Upper lobe of left lung (tissue), 6 donors: ENCODE measurements at regions not wholly inside any gene's neighbourhood (a gene's known extent, or its start where the extent isn't known, plus 50 kb on each side); places are given as distances from the start of the nearest gene placed in this dataset.

Experiments
- ATAC-seq, 2 donors: fragments of 200-7000 bp; cut with Tn5 transposase; one replicate each; pipeline ENCODE4 v1.9.1; 2022; ENCODE audit warnings: mild to moderate bottlenecking in 2 of 2, moderate library complexity in 2 of 2; ENCODE audit not compliant: low FRiP score in 2 of 2
- DNase-seq, 2 donors: peaks; one replicate each; pipeline ENCODE4 v3.0.0-alpha.2; 2019 to 2020
- H3K27ac ChIP-seq, 4 donors: fragments of 200-600 bp; sonication (generic); one replicate each; pipeline ENCODE4 v1.5.1; 2016 to 2019
- H3K27me3 ChIP-seq, 4 donors: fragments of 200-600 bp; sonication (generic); one replicate each; pipeline ENCODE4 v1.5.1; 2017 to 2019
- H3K36me3 ChIP-seq, 4 donors: fragments of 200-600 bp; sonication (generic); one replicate each; pipeline ENCODE4 v1.5.1; 2016 to 2019
- H3K4me1 ChIP-seq, 4 donors: fragments of 200-600 bp; sonication (generic); one replicate each; pipeline ENCODE4 v1.5.1; 2018 to 2019
- H3K4me3 ChIP-seq, 4 donors: fragments of 200-600 bp; sonication (generic); one replicate each; pipeline ENCODE4 v1.5.1; 2017 to 2019; ENCODE audit warnings: mild to moderate bottlenecking in 2 of 4, moderate library complexity in 1 of 4
- H3K9me3 ChIP-seq, 4 donors: fragments of 200-600 bp; sonication (generic); one replicate each; pipeline ENCODE4 v1.5.1; 2018 to 2019
- CTCF ChIP-seq, 6 experiments: fragments of 450-650 bp in 4 of 6; fragments of 200-600 bp in 2 of 6; sonication (generic) in 2 of 6; IDR thresholded peaks; one replicate each; pipeline ENCODE4 v1.5.1; 2016 to 2019; ENCODE audit warnings: antibody characterized with exemption in 6 of 6
- EP300 ChIP-seq, 4 donors: sonication (generic); formaldehyde crosslinking; IDR thresholded peaks; one replicate each; pipeline ENCODE4 v1.5.1; 2017; ENCODE audit warnings: antibody characterized with exemption in 4 of 4, control low read depth in 2 of 4
- POLR2A ChIP-seq, 4 donors: fragments of 450-650 bp; IDR thresholded peaks; one replicate each; pipeline ENCODE4 v1.5.1; 2016 to 2017; ENCODE audit warnings: antibody characterized with exemption in 4 of 4, mild to moderate bottlenecking in 2 of 4
- POLR2AphosphoS5 ChIP-seq, 2 donors: sonication (generic); formaldehyde crosslinking; IDR thresholded peaks; one replicate each; pipeline ENCODE4 v1.5.1; 2017; ENCODE audit warnings: antibody characterized with exemption in 2 of 2
- WGBS, 2 donors: methylation state at CpG; one replicate each; pipeline ENCODE4 v1.1.5; 2017 to 2018; 5-methylcytosine and 5-hydroxymethylcytosine counted together
- donor health status: DM: no; HTN: no; CAD: no; lungs with moderate emphysema.
- donor health status: DM: no; HTN: yes; CAD: no; lungs with severe emphysema.

- ATAC-seq: no peak
- no peak overlapping the region for H3K27ac ChIP-seq
- no peak for DNase-seq
- 54 to 73% methylated on average over 1 of the region's 1 CpG for WGBS, 2 donors
- no peaks in the 10 kb centered on the region for H3K4me1 ChIP-seq
- no peak for TF ChIP-seq POLR2AphosphoS5 (IDR thresholded peaks at IDR 0.05)
- TF ChIP-seq POLR2A (IDR thresholded peaks at IDR 0.05): no peak
- no peak for TF ChIP-seq CTCF (IDR thresholded peaks at IDR 0.05)
- no peak for TF ChIP-seq EP300 (IDR thresholded peaks at IDR 0.05)
- no peak overlapping the region for H3K4me3 ChIP-seq
- no peaks in the 10 kb centered on the region for H3K9me3 ChIP-seq
- H3K27me3 ChIP-seq: no peaks in the 10 kb centered on the region
- no peaks in the 10 kb centered on the region for H3K36me3 ChIP-seq
These were observed 51.4 kb upstream of the WSCD1 start for GRCh38 chr17:6018788-6019187.

- no peak overlapping the region for H3K27ac ChIP-seq
- ATAC-seq: no peak
- no peaks in the 10 kb centered on the region for H3K27me3 ChIP-seq
- H3K4me1 ChIP-seq: no peaks in the 10 kb centered on the region
- no peaks in the 10 kb centered on the region for H3K36me3 ChIP-seq
- H3K4me3 ChIP-seq: no peak overlapping the region
- 84 to 88% methylated on average over 6 of the region's 6 CpGs for WGBS, 2 donors
- no peak for DNase-seq
- TF ChIP-seq POLR2AphosphoS5 (IDR thresholded peaks at IDR 0.05) (no peak), CTCF (IDR thresholded peaks at IDR 0.05) (no peak), POLR2A (IDR thresholded peaks at IDR 0.05) (no peak), EP300 (IDR thresholded peaks at IDR 0.05) (no peak)
- H3K9me3 ChIP-seq: no peaks in the 10 kb centered on the region
These were observed 50.2 kb upstream of the WSCD1 start for GRCh38 chr17:6019959-6020358.

- Histone ChIP-seq H3K27ac (no peak overlapping the region), H3K36me3 (no peaks in the 10 kb centered on the region), H3K4me1 (no peaks in the 10 kb centered on the region), H3K27me3 (no peaks in the 10 kb centered on the region), H3K4me3 (no peak overlapping the region), H3K9me3 (no peaks in the 10 kb centered on the region)
- TF ChIP-seq EP300 (IDR thresholded peaks at IDR 0.05): no peak
- TF ChIP-seq POLR2A (IDR thresholded peaks at IDR 0.05): no peak
- no peak for TF ChIP-seq POLR2AphosphoS5 (IDR thresholded peaks at IDR 0.05)
- TF ChIP-seq CTCF (IDR thresholded peaks at IDR 0.05): no peak
- DNase-seq (no peak), ATAC-seq (no peak)
- WGBS, 2 donors: 63 to 71% methylated on average over 3 of the region's 3 CpGs
These were observed 49.7 kb upstream of the WSCD1 start for GRCh38 chr17:6020376-6021010.
